PC-3 (cell line): ENCODE measurements at regions not wholly inside any gene's neighbourhood (a gene's known extent, or its start where the extent isn't known, plus 50 kb on each side); places are given as distances from the start of the nearest gene placed in this dataset.

Experiments used
- ATAC-seq: fragments of 200-7000 bp; cut with Tn5 transposase; 2 replicates; pipeline ENCODE4 v1.9.1; 2020; ENCODE audit warnings: mild to moderate bottlenecking, moderate library complexity
- BruUV-seq: library from RNA; stranded (reverse); fragments of 400-500 nt; replicated peaks from 2 replicates; lab custom pipeline; 2021; lab: Mats Ljungman, UMichigan
- CTCF ChIA-PET: fragments of 300-600 bp; sonication (Branson Sonifier 250); formaldehyde crosslinking; loops from one replicate; lab custom pipeline; 2022; ENCODE audit warnings: antibody characterized with exemption; lab: Charles Lee
- POLR2A ChIA-PET: fragments of 300-600 bp; sonication (Branson Sonifier 250); formaldehyde crosslinking; loops from one replicate; lab custom pipeline; 2022; ENCODE audit warnings: antibody characterized with exemption; ENCODE audit not compliant: unreplicated experiment; lab: Charles Lee
- DNase-seq: peaks from one replicate; pipeline ENCODE4 v3.0.0-alpha.2; 2015
- H2AFZ ChIP-seq: fragments of 300-600 bp; sonication (generic); 2 replicates; pipeline ENCODE4 v1.6.0; 2016; ENCODE audit warnings: antibody characterized with exemption, low read length
- H3F3A ChIP-seq: fragments of 300-600 bp; sonication (generic); one replicate; pipeline ENCODE4 v1.6.0; 2017; ENCODE audit warnings: antibody characterized with exemption, low read length, control low read depth, mild to moderate bottlenecking; ENCODE audit not compliant: unreplicated experiment
- H3K27ac ChIP-seq: fragments of 300-600 bp; sonication (generic); 2 replicates; pipeline ENCODE4 v1.5.1; 2016; ENCODE audit warnings: mild to moderate bottlenecking, low read length
- H3K27me3 ChIP-seq: fragments of 300-600 bp; sonication (generic); 2 replicates; pipeline ENCODE4 v1.6.1; 2016; ENCODE audit warnings: low read length, mixed read lengths
- H3K36me3 ChIP-seq: fragments of 300-600 bp; sonication (generic); 2 replicates; pipeline ENCODE4 v1.6.1; 2016; ENCODE audit warnings: low read depth, mixed run types, low read length, mixed read lengths
- H3K4me1 ChIP-seq: fragments of 300-600 bp; sonication (generic); 2 replicates; pipeline ENCODE4 v1.5.1; 2016; ENCODE audit warnings: low read length; ENCODE audit not compliant: insufficient read depth
- H3K4me2 ChIP-seq: fragments of 300-600 bp; sonication (generic); 2 replicates; pipeline ENCODE4 v1.6.0; 2016; ENCODE audit warnings: low read length
- H3K4me3 ChIP-seq: fragments of 300-600 bp; sonication (generic); 2 replicates; pipeline ENCODE4 v1.5.1; 2016; ENCODE audit warnings: mild to moderate bottlenecking, low read length, mixed read lengths
- H3K79me2 ChIP-seq: fragments of 300-600 bp; sonication (generic); 2 replicates; pipeline ENCODE4 v1.6.1; 2017; ENCODE audit warnings: low read length, mixed read lengths
- H3K9ac ChIP-seq: fragments of 300-600 bp; sonication (generic); 2 replicates; pipeline ENCODE4 v1.6.0; 2016; ENCODE audit warnings: mild to moderate bottlenecking, low read length
- H3K9me2 ChIP-seq: fragments of 300-600 bp; sonication (generic); replicated peaks from 2 replicates; pipeline ENCODE4 v1.6.1; 2016; ENCODE audit warnings: mixed run types, low read length, mixed read lengths
- H3K9me3 ChIP-seq: fragments of 300-600 bp; sonication (generic); 2 replicates; pipeline ENCODE4 v1.6.1; 2016; ENCODE audit warnings: low read length, mixed read lengths
- H4K20me1 ChIP-seq: fragments of 300-600 bp; sonication (generic); 2 replicates; pipeline ENCODE4 v1.6.1; 2016; ENCODE audit warnings: low read length, mixed read lengths
- CTCF ChIP-seq: fragments of 300-600 bp; sonication (generic); conservative IDR thresholded peaks from 2 replicates; pipeline ENCODE4 v1.5.1; 2017; ENCODE audit warnings: antibody characterized with exemption, low read depth, mild to moderate bottlenecking, low read length
- EZH2 ChIP-seq: fragments of 300-600 bp; sonication (generic); IDR thresholded peaks from one replicate; pipeline ENCODE4 v1.6.1; 2017; ENCODE audit warnings: antibody characterized with exemption, mild to moderate bottlenecking, low read length; ENCODE audit not compliant: unreplicated experiment
- EZH2phosphoT487 ChIP-seq: fragments of 300-600 bp; sonication (generic); IDR thresholded peaks from 2 replicates; pipeline ENCODE4 v1.6.1; 2018; ENCODE audit warnings: mild to moderate bottlenecking, antibody characterized with exemption, low read length, borderline replicate concordance
- intact Hi-C: fragments of 100-400 bp; cut with micrococcal nuclease; formaldehyde crosslinking; loops from 2 replicates; pipeline ENCODE4 v1.9.0; 2023

GRCh38 chr5:123286891-123287290, 136.3 kb downstream of the CEP120 start:
- Histone ChIP-seq H3K27ac (no peak overlapping the region), H3K79me2 (no peaks in the 10 kb centered on the region), H3K9ac (no peak overlapping the region), H2AFZ (no peak overlapping the region), H4K20me1 (no peaks in the 10 kb centered on the region), H3K36me3 (no peaks in the 10 kb centered on the region), H3F3A (no peaks in the 10 kb centered on the region), H3K27me3 (peaks cover 34% of the 10 kb centered on the region), H3K4me1 (no peaks in the 10 kb centered on the region), H3K4me3 (no peak overlapping the region), H3K9me2 (no peaks in the 10 kb centered on the region), H3K9me3 (no peaks in the 10 kb centered on the region), H3K4me2 (no peak overlapping the region)
- ATAC-seq (no peak), DNase-seq (no peak)
- ChIA-PET POLR2A (no interaction called here), CTCF (no interaction called here)
- no TSS peak for BruUV-seq
- TF ChIP-seq EZH2, result no peak
- no peak for TF ChIP-seq CTCF
- TF ChIP-seq EZH2phosphoT487, result no peak
- intact Hi-C loops, result no loop called here

- Histone ChIP-seq H3K4me2 (no peak overlapping the region), H3K27ac (no peak overlapping the region), H3K79me2 (no peaks in the 10 kb centered on the region), H4K20me1 (no peaks in the 10 kb centered on the region), H3K4me1 (no peaks in the 10 kb centered on the region), H3F3A (no peaks in the 10 kb centered on the region), H3K9me2 (no peaks in the 10 kb centered on the region), H2AFZ (no peak overlapping the region), H3K9me3 (no peaks in the 10 kb centered on the region), H3K27me3 (peaks cover 29% of the 10 kb centered on the region; the same call in 1 of the 2 replicates), H3K4me3 (no peak overlapping the region), H3K36me3 (no peaks in the 10 kb centered on the region), H3K9ac (no peak overlapping the region)
- ChIA-PET CTCF (no interaction called here), POLR2A (no interaction called here)
- DNase-seq, result no peak
- intact Hi-C loops, result no loop called here
- no peak for ATAC-seq
- no TSS peak for BruUV-seq
- no peak for TF ChIP-seq EZH2
- no peak for TF ChIP-seq EZH2phosphoT487
- no peak for TF ChIP-seq CTCF
Observed at GRCh38 chr5:123285122-123286023, 137.8 kb downstream of the CEP120 start.

- no peak overlapping the region for H3K4me2 ChIP-seq
- ChIA-PET POLR2A (no interaction called here), CTCF (no interaction called here)
- ATAC-seq (no peak), DNase-seq (no peak)
- TF ChIP-seq EZH2phosphoT487 (no peak), EZH2 (no peak), CTCF (no peak)
- intact Hi-C loops, result no loop called here
- H3K4me1 ChIP-seq, result no peaks in the 10 kb centered on the region
- H3K9ac ChIP-seq, result no peak overlapping the region
- no peaks in the 10 kb centered on the region for H3K9me2 ChIP-seq
- no peak overlapping the region for H3K4me3 ChIP-seq
- no peak overlapping the region for H2AFZ ChIP-seq
- no peaks in the 10 kb centered on the region for H3F3A ChIP-seq
- H3K79me2 ChIP-seq, result no peaks in the 10 kb centered on the region
- peaks cover 37% of the 10 kb centered on the region; the same call in 1 of the 2 replicates for H3K27me3 ChIP-seq
- no peaks in the 10 kb centered on the region for H4K20me1 ChIP-seq
- H3K9me3 ChIP-seq, result no peaks in the 10 kb centered on the region
- BruUV-seq, result no TSS peak
- no peak overlapping the region for H3K27ac ChIP-seq
- H3K36me3 ChIP-seq, result no peaks in the 10 kb centered on the region
Observed at GRCh38 chr5:123283499-123283898, 139.7 kb downstream of the CEP120 start.
